Glutamatergic neuron (in vitro differentiated cells): ENCODE measurements at regions not wholly inside any gene's neighbourhood (a gene's known extent, or its start where the extent isn't known, plus 50 kb on each side); places are given as distances from the start of the nearest gene placed in this dataset.

Source experiments
- DNase-seq: peaks from one replicate; pipeline ENCODE4 v3.0.0; 2022
- H3K27ac Mint-ChIP-seq: one replicate; pipeline ENCODE4 v1.8.0; 2020; ENCODE audit warnings: mild to moderate bottlenecking, mixed read lengths, inconsistent platforms; ENCODE audit not compliant: unreplicated experiment
- H3K27me3 Mint-ChIP-seq: one replicate; pipeline ENCODE4 v1.8.0; 2020; ENCODE audit warnings: mild to moderate bottlenecking, moderate library complexity, mixed read lengths, inconsistent platforms; ENCODE audit not compliant: unreplicated experiment
- H3K36me3 Mint-ChIP-seq: one replicate; pipeline ENCODE4 v1.8.0; 2020; ENCODE audit warnings: mild to moderate bottlenecking, mixed read lengths, inconsistent platforms; ENCODE audit not compliant: unreplicated experiment
- H3K4me1 Mint-ChIP-seq: one replicate; pipeline ENCODE4 v1.8.0; 2020; ENCODE audit warnings: mild to moderate bottlenecking, low read depth, mixed read lengths, inconsistent platforms; ENCODE audit not compliant: unreplicated experiment
- H3K4me3 Mint-ChIP-seq: one replicate; pipeline ENCODE4 v1.8.0; 2020; ENCODE audit warnings: mild to moderate bottlenecking, mixed read lengths, inconsistent platforms; ENCODE audit not compliant: unreplicated experiment
- H3K9me3 Mint-ChIP-seq: one replicate; pipeline ENCODE4 v1.8.0; 2020; ENCODE audit warnings: mild to moderate bottlenecking, moderate library complexity, mixed read lengths, inconsistent platforms; ENCODE audit not compliant: unreplicated experiment
- TF ChIP-seq, protein P1 (sequence below): fragments of 200-600 bp; sonication (generic); IDR thresholded peaks from one replicate; pipeline ENCODE4 v1.5.0; 2021; ENCODE audit not compliant: partially characterized antibody, unreplicated experiment

DNA sequence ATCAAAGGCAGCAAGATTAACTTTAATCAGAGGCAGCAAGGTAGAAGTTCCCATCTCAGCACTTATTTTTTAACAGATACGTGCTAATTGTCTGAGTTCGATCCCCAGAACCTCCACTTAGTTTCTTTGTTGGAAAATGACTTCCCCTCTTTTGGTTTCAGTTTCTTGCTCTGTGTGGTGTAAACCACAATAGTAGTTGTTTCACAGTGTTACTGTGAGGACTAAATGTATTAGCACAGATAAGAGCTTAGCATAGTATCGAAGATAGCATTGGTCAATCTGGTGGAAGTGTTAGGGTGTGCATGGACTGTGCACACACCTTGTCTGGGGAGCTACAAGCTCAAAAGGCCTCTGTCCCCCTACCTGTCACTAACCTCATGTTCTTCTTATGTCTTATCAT, 988.3 kb upstream of the GYPC start:
- H3K27me3 Mint-ChIP-seq, result peaks cover 4% of the 10 kb centered on the region

DNA sequence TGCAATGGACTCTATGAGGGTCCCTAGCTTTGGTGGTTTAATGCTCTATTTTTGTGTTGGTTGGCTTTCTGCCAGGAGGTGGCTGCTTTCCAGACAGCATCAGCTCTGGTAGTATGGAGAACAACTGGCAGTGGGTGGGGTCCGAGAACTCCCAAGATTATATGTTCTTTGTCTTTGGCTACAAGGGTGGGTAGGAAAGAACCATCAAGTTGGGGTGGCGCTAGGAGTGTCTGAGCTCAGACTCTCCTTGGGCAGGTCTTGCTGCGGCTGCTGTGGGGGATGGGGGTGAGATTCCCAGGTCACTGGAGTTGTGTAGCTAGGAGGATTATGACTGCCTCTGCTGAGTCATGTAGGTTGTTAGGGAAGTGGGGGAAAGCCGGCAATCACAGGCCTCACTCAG, 976.1 kb upstream of the GYPC start:
- H3K4me1 Mint-ChIP-seq, result no peaks in the 10 kb centered on the region
- no peak overlapping the region for H3K27ac Mint-ChIP-seq
- H3K4me3 Mint-ChIP-seq, result no peak overlapping the region
- TF ChIP-seq, protein P1, sequence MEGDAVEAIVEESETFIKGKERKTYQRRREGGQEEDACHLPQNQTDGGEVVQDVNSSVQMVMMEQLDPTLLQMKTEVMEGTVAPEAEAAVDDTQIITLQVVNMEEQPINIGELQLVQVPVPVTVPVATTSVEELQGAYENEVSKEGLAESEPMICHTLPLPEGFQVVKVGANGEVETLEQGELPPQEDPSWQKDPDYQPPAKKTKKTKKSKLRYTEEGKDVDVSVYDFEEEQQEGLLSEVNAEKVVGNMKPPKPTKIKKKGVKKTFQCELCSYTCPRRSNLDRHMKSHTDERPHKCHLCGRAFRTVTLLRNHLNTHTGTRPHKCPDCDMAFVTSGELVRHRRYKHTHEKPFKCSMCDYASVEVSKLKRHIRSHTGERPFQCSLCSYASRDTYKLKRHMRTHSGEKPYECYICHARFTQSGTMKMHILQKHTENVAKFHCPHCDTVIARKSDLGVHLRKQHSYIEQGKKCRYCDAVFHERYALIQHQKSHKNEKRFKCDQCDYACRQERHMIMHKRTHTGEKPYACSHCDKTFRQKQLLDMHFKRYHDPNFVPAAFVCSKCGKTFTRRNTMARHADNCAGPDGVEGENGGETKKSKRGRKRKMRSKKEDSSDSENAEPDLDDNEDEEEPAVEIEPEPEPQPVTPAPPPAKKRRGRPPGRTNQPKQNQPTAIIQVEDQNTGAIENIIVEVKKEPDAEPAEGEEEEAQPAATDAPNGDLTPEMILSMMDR, result no peak
- H3K27me3 Mint-ChIP-seq, result no peaks in the 10 kb centered on the region
- no peaks in the 10 kb centered on the region for H3K9me3 Mint-ChIP-seq
- H3K36me3 Mint-ChIP-seq, result no peaks in the 10 kb centered on the region
- DNase-seq, result no peak

More for the DNA sequence above, 988.3 kb upstream of the GYPC start:
- DNase-seq, result no peak
- Mint-ChIP-seq H3K36me3 (no peaks in the 10 kb centered on the region), H3K4me1 (no peaks in the 10 kb centered on the region), H3K27ac (no peak overlapping the region), H3K4me3 (no peak overlapping the region), H3K9me3 (no peaks in the 10 kb centered on the region)
- TF ChIP-seq, protein P1, result no peak

DNA sequence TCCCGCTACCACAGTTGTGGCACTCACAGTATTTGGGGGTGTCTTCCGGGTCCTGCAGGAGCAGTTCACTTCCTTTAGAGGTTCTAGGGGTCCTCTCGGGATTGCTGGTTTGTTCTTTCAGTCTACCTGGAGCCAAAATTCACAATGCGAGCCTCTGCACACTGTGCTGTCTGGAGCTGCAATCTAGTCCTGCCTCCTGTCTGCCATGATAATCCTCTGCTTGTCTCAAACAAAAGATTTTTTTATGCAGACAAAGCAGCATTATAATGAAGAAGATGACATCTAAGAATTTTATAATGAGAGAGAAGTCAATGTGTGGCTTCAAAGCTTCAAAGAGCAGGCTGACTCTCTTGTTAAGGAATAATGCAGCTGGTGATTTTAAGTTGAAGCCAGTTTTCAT, 975.1 kb upstream of the GYPC start:
- TF ChIP-seq, protein P1, result no peak
- Mint-ChIP-seq H3K36me3 (no peaks in the 10 kb centered on the region), H3K27me3 (no peaks in the 10 kb centered on the region), H3K9me3 (no peaks in the 10 kb centered on the region), H3K27ac (no peak overlapping the region), H3K4me1 (no peaks in the 10 kb centered on the region), H3K4me3 (no peak overlapping the region)
- no peak for DNase-seq

DNA sequence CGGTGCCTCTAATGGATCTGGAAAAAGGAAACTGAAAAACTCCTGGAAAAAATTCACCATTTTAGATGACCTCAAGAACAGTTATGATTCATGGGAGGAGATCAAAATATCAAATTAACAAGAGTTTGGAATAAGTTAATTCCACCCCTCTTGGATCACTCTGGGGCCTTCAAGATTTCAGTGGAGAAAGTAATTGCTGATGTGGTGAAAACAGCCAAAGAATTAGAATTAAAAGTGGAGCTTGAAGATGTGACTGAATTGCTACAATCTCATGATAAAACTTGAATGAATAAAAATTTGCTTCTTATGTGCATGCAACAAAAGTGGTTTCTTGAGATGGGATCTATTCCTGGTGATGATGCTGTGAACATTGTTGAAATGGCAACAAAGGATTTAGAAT, 974.4 kb upstream of the GYPC start:
- no peaks in the 10 kb centered on the region for H3K36me3 Mint-ChIP-seq
- no peak for DNase-seq
- H3K9me3 Mint-ChIP-seq, result no peaks in the 10 kb centered on the region
- H3K4me3 Mint-ChIP-seq, result no peak overlapping the region
- no peaks in the 10 kb centered on the region for H3K27me3 Mint-ChIP-seq
- H3K27ac Mint-ChIP-seq, result no peak overlapping the region
- TF ChIP-seq, protein P1, result no peak
- H3K4me1 Mint-ChIP-seq, result no peaks in the 10 kb centered on the region

DNA sequence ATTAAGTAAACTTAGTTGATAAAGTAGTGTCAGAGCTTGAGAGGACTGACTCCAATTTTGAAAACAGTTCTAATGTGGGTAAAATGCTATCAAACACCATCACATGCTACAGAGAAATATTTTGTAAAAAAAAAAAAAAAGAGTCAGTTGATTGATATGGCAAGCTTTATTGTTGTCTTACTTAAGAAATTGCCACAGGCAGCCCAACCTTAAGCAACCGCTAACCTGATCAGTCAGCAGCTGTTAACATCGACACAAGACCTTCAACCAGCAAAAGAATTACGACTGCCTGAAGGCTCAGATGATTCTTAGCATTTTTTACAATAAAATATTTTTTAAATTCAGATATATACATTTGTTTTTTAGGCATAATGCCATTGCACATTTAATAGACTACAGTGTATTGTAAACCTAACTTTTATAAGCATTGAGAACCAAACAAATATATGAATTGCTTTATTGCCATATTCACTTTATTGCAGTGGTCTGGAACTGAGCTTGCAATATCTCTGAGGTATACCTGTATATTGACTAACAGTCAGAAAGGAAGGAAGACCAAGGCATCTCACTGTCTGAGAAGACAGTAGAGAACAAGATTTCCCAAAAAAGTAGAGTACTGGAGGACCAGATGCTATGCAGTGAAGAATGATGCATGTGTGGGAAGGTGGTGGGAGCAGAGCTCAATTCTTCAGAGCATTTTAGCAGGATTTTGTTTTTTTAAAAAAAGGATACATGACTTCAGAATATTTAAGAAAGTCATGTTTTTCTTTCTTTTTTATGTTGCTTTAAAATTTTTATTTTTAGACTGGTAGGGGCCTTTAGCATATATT, 973.8 kb upstream of the GYPC start:
- Mint-ChIP-seq H3K27me3 (no peaks in the 10 kb centered on the region), H3K4me1 (no peaks in the 10 kb centered on the region), H3K36me3 (no peaks in the 10 kb centered on the region), H3K9me3 (no peaks in the 10 kb centered on the region), H3K4me3 (no peak overlapping the region), H3K27ac (no peak overlapping the region)
- no peak for DNase-seq
- TF ChIP-seq, protein P1, result no peak
